ENCODE measurements at regions not wholly inside any gene's neighbourhood (a gene's known extent, or its start where the extent isn't known, plus 50 kb on each side); places are given as distances from the start of the nearest gene placed in this dataset.
"Not testable (repeated sequence)": the region's sequence is repeated elsewhere in the genome, so short reads cannot be mapped to it uniquely, and the experiment has no call there.

- DNase-seq (ENCODE audit: low spot score): no peak
These were observed 49.9 kb upstream of the GAS1 start for GRCh38 chr9:86997156-86997555.

DNA sequence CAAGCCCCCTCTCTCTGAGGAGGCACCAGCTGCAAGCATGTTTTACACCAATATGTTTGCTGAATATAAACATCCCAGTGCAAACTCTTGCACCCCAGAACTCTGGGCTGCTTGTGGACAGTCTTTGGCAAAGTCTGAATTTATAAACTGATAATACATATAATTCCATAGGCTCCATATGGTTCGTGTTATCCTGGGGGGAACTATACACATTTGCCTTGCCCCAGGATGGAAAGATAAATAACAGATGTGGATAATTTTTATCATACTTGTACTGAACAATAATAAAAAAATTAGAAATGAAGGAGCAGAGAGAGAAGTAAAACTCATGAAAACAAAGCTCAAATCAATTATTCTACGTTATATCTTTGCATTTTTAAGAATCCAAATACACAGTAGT is 50.6 kb upstream of the GAS1 start:
- no peak for DNase-seq (ENCODE audit: low spot score)

GRCh38 chr9:87002517-87002916 is 55.2 kb upstream of the GAS1 start:
- DNase-seq (ENCODE audit: low spot score): no peak

- DNase-seq (ENCODE audit: low spot score): no peak
These were observed 56.7 kb upstream of the GAS1 start for GRCh38 chr9:87004016-87004415.

GRCh38 chr9:87006956-87007355 is 59.6 kb upstream of the GAS1 start:
- DNase-seq (ENCODE audit: low spot score): no peak

DNA sequence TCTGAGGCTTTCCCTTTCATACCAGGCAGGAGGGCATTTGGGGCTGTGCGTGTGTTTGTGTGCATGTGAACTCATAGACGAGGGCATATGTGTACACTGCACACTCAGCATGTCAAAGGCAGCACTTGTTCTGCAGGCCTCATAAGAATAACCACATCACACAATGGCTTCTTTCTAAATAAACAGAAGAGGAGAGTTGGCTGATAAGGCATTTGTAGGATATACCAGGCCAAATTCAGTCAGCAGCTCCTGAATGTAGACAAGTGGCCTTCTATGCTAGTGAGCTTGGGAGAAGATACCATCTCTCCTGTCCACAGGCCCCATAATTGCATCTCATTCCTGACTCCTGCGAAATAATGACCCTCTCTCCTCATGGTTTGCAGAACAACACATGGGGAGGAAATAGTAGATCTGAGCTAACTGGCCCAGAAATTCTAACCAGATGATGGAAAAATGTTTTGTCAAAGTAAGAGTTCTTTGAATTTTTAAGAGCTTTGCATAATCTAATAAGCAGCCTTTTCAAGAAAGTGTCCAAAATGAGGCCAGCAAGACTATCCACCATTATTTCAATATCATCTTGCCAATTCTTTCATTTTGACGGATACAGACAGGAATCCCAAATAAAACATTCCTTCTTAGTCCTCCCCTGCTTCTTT is 60.5 kb upstream of the GAS1 start:
- no peak for DNase-seq (ENCODE audit: low spot score)

- no peak for DNase-seq (ENCODE audit: low spot score)
These were observed 61.4 kb upstream of the GAS1 start for GRCh38 chr9:87008667-87009066.

- DNase-seq (ENCODE audit: low spot score): no peak
These were observed 63.3 kb upstream of the GAS1 start for GRCh38 chr9:87010626-87011025.

DNA sequence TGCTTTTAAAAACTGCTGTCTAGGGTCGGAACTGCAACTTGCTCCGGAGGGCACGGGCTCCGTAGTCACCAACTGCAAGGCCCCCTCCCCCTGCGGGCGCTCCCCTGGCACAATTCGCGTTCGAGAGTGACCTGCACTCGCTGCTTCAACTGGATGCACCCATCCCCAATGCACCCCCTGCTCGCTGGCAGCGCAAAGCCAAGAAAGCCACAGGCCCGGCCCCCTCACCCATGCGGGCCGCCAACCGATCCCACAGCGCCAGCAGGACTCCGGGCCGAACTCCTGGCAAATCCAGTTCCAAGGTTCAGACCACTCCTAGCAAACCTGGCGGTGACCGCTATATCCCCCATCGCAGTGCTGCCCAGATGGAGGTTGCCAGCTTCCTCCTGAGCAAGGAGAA is 64.2 kb upstream of the GAS1 start:
- no peak for DNase-seq (ENCODE audit: low spot score)

DNA sequence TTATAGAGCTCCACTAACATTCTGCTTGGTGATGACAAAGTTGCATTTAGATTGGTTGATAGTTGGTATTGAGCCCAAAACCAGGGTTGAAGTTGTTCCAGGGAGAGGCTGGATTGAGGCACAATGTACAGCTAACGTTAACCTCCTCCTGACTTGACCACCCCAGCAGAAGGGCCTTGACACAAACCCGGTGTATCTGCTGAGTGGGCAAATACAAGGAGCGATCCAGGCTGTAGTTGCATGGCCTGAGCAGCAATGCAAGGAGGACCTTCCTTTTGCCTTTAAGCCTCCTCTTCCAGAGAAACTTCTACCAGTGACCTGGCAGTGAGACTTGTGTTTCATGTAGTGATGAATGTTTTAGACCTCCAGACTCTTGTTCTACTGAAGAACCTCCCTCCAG is 66.2 kb upstream of the GAS1 start:
- DNase-seq (ENCODE audit: low spot score): no peak

DNA sequence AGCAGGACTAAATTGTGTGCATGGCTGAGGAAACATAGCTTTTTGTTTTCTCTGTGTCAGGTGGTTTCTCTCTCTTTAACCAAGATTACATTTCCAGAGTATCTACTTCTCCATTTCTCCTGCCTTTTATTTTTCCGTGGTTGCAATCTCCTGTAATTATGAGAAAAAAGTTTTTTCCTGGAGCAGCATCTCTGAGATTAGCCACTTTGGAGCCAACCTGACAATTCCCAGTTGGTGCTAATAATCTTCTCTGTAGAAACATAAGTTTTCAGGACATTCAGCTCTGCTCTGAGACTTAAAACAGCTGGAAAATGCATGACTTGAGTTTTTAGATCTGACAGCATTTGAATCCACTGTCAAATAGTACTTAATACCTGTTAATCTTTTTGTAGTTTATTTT is 67.1 kb upstream of the GAS1 start:
- DNase-seq (ENCODE audit: low spot score): no peak

GRCh38 chr9:87016681-87017080 is 69.4 kb upstream of the GAS1 start:
- no peak for DNase-seq (ENCODE audit: low spot score)

- no peak for DNase-seq (ENCODE audit: low spot score)
These were observed 73.1 kb upstream of the GAS1 start for GRCh38 chr9:87020169-87020950.

DNA sequence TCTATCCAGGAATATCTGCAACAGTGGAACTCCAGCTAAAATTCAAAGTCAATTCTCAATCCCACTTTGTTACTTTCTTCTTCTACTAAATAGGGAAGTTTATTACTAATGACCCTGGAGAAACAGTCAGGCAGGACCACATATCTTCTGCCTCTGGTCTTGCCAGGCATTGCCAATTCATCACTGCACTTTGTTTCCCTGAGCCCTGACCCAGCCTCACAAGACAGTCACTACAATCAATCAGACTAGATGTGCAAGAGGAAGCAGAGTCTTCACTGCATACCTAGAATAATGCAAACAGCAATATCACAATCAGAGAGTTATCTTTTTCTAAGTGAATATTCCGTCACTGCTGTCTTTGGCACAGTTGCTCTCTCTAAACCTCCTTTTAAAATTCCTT is 74.9 kb upstream of the GAS1 start:
- no peak for DNase-seq (ENCODE audit: low spot score)

GRCh38 chr9:87026204-87026603 is 78.9 kb upstream of the GAS1 start:
- no peak for DNase-seq (ENCODE audit: low spot score)

GRCh38 chr9:87028836-87029235 is 81.5 kb upstream of the GAS1 start:
- DNase-seq (ENCODE audit: low spot score): not testable (repeated sequence)

GRCh38 chr9:87029905-87030304 is 82.6 kb upstream of the GAS1 start:
- DNase-seq (ENCODE audit: low spot score): no peak

DNA sequence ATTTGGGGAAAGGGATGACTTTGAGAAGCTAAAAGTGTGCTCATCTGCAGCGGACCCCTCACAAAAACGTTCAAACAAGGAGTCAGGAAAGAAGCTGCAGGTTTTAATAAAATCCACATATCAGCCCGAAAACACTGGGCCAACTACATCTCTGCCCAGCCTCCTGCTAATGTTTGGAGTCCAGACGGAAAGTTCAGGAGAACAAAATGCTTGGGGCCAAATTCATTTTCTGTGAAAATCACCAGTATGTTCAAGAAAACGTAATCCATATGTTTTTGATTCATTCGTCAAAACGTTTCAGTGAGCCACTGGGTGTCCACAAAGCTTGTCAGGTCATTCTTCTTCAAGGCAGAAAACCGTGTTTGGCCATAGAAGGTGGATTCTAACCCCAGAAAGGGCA is 87.5 kb upstream of the GAS1 start:
- DNase-seq (ENCODE audit: low spot score): no peak

DNA sequence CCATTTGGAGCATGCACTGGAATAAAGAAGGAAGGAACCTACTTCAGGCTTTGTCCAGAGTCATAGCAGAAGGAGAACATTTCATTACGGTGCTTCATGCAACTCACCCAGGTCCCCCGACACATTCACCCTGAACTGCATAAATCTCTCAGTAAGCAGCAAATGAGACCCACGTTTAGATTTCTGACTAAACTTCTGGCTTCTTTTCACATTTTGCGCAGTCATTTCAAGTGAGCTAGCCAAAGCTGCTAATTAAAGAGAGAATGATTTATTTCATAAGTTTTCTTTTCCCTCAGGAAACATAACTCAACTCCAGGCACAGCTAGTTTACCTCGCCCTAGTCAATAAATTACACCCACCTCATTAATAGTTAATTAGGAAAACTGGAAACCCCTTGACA is 88.6 kb upstream of the GAS1 start:
- DNase-seq (ENCODE audit: low spot score): no peak

DNA sequence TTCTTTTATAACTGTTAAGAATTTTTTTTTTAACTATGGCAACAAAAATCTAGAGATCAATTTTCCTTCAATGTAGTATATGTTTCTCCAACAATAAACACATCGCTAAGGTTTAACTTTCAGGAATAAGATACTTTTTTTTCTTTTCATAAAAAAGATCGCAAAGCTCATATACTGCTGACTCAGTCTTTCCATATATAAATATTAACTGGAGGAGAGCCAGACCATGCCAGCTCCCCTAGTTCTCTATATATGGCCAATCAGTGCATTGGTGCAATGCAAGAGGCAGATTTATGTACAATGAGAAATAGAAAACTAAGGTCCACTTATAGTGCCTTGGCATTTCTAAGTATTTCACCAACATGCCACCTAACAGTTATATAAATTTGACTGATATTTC is 89.2 kb upstream of the GAS1 start:
- DNase-seq (ENCODE audit: low spot score): no peak

- DNase-seq (ENCODE audit: low spot score): peak; percentile 22
These were observed 92.6 kb upstream of the GAS1 start for GRCh38 chr9:87039809-87040392.

GRCh38 chr9:87040410-87041009 is 93.2 kb upstream of the GAS1 start:
- DNase-seq (ENCODE audit: low spot score): no peak
